Putamen (tissue), 1 donor: ENCODE measurements at regions not wholly inside any gene's neighbourhood (a gene's known extent, or its start where the extent isn't known, plus 50 kb on each side); places are given as distances from the start of the nearest gene placed in this dataset.
A peak's percentile ranks its signal among the peaks of the same experiment; 100 is the strongest.

Experiments
- DNase-seq: peaks from one replicate; pipeline ENCODE4 v3.0.0-alpha.2; 2016; ENCODE audit warnings: low spot score

DNA sequence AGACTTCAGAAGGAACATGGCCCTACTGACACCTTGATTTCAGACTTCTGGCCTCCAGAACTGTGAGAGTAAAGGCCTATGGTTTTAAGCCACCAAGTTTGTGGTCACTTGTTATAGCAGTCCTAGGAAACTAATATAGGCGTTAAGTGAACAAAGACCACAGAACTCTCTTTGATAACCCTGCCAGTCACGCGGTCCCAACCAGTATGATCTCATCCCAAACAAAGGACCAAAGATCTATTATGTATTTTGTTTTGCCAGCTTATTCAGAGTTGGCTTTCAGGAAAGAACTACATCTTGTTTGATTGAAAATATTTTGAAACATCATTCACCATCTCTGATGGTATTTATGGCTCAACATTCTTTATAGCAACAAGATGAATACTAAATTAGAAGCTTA, 294.4 kb upstream of the SLCO3A1 start:
- DNase-seq: peak; percentile 92

DNA sequence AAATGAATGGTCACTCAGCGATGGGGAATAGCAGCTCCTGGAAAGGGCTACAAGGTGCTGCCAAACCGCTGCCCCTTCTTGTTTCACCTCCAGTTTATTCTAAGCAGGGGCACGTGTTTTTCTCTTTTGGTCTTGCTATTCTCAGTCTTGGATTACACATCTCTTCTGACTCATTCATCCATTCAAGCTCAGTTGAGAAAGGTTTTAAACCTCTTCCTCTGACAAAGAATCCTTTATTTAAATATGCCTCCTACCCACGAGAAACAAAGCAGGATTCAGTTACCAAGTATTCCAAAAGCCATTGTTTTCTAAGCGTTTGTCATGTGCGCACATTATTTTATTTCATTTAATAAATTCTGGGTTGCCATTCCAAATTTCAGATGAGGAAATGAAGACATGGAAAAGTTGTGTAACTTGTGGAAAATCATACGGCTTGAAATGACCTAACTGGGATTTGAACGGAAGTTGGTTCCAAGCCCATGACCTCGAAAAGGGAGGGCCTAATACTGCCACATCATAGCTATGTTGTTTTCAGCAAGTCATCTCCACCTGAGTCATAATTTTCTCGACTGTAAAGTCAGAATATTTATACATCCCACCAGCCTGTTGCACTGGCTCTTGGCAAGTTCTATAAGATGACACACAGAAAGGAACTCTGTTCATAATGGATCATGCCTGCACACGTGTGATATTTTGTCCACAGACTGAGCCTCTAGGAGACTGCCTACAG, 292.0 kb upstream of the SLCO3A1 start:
- peak; percentile 80 for DNase-seq

DNA sequence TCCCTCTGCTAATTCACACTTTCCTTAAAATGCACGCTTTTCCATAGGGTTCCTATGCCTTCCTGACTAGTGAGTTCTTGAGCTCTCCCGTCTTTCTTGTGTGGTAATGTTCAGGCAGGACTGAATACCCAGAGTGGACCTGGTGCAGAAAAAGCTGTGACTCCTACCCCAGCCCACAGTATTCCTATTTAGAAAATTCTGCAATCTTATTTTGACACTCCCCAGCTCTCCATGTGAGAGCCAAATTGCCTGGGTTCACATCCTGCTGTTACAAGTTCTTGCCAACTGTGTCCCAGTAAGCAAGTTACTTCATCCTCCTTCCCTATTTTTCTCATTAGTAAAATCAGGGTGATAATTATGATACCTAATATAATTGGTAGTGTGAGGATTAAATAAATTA, 290.8 kb upstream of the SLCO3A1 start:
- no peak for DNase-seq

DNA sequence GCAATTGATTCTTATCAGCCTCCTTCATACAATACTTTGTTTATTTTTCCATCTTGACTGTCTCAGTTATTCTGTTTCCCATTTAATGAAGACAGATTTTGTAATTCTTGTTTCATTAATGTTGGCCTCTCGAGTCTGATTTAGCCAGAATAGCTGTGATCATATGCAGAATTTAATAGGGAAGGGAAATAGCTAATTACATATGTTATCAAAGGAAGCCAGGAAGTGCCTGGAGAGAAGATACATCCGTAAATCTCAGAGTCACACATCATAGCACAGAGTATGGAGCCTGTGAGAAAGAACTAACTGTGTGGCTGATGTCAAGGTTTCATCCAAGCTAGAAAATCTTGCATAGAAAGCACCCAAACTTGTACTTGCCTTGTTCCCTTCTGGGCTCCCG, 288.9 kb upstream of the SLCO3A1 start:
- DNase-seq: no peak

DNA sequence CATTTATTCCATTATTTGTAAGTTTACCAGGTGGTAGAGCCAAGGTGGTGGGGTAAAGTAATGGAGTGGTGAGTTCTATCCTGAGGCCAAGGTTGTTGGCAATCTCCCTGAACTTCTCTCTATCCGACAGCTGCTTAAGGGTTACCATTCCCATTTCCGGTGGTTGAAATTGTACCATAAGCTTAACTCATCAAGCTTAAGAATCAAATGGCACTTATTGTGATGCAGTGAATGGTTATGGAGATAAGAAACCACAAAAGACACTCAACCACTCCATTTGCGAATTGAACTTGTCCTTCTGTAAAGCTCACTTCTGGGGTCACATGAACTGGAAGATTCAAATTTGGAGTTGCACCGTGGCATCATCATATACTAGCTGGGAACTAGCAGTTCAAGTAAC, 287.4 kb upstream of the SLCO3A1 start:
- no peak for DNase-seq

DNA sequence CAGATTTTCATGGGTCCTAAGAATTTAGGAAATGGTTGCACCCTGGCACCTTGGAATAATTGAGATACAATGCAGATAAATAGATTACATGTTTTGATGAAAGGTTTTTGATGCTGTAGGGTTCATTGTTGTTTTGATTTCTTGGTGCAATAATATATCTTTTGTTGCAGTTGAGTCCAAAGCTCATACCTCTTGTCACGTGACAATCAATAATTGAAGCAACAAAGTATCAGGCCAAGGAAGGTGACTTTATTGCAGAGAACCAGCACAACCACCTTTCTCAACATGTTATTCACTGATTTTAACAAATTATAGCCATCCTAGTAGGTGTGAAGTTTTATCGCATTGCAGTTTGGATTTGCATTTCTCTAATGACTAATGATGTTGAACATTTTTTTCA, 285.5 kb upstream of the SLCO3A1 start:
- no peak for DNase-seq

DNA sequence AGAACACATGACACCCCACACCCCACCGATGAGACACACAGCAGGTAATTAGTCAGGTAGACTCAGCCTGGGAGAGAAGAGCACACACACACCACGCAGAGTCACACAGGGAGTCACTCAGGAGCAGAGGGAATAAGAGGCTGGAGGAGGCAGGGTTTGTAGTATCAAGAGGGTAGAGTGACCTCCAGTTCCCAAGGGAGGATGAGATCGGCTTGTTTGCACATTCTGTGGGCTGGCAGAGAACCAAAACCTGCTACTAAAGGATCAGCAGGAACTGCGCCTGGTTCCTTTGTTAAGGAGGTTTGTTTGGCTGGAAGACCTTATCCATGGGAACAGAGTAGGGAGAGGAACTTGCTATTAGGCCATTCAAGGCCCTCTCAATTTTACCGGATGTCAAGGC, 281.4 kb upstream of the SLCO3A1 start:
- no peak for DNase-seq

DNA sequence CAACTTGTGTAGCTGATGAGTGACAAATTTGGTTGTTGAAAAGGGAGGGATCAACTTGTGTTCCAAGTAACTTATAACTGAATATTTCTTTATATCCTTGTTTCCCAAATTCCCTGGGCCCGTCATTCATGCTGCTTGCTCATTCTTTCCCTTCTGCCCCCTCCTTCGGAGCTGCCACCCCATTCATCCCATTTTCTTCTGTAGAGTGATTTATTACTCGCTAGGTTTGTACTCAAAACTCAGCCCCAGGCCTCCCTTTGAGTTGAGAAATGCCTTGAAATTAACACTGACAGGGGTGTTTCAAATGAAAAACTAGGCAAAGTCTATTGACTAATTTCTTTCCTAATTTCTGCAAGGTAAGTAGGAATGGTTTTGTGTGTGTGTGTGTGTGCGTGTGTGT, 277.4 kb upstream of the SLCO3A1 start:
- DNase-seq: no peak

DNA sequence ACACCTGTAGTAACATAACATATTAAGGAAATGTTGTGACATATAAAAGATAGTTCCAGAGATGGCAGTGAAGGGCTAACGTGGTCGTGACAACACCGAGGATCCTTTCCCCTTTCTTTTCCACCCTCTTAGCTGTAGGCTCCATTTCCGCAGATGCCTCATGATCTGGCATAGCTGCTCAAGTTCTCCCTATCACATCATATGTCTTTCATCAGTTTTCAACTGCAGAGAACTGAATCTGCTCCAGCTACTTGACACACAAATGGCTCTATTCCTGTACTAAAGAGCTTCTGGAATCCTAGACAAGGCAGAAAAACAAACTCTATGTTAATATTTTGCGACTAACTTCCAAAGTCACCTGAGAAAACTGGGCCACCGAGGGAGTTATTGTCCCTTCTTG, 275.0 kb upstream of the SLCO3A1 start:
- DNase-seq: no peak

DNA sequence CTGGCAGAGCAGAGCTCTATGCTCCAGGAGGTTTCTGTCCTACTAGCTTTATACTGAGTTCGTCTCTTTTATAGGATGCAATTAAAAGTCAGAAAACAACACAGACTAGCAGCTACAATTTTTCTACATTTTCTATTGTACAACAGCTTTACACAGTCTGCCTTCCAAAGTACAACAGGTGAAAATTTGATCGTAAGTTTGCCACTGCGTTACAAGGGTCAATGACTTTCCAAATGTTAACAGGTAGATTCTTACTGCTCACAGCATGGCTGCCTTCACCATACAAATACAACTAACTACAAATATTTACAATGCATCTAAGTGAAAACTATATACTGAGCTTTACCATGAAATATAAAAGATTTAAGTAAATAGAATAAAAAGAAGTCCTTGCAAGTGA, 268.6 kb upstream of the SLCO3A1 start:
- no peak for DNase-seq

DNA sequence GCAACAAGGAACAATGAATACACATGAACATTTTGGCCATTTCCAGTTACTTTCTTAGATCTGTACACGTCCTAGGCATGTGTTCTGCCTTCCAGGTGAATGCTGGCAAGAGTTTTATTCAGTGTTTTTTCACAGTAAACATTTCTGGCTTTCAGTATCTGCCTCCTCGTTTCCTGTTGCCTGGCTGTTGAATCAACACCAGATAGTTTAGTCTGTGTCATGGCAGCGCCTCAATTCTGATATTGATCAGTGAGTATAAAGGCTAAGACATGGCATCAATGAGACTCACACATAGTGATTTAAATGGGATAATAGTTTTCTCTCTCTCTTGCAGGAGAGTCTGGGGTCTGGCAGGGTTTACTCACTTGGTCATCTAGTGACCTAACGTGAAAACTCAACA, 266.9 kb upstream of the SLCO3A1 start:
- no peak for DNase-seq

DNA sequence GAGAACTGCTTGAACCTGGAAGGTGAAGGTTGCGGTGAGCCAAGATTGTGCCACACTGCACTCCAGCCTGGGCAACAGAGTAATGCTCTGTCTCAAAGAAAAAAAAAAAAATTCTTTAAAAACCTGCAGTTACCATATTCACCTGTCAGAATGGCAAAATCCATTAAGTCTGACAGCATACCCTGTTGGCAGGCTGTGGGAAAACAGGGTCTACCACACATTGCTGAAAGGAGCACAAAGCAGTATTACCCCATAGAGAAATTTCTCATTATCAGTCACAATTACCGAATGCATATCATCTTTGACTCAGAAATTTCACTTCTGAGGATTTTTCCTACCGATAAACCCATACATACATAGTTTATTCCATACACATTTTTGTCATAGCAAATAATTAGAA, 264.1 kb upstream of the SLCO3A1 start:
- DNase-seq: no peak

DNA sequence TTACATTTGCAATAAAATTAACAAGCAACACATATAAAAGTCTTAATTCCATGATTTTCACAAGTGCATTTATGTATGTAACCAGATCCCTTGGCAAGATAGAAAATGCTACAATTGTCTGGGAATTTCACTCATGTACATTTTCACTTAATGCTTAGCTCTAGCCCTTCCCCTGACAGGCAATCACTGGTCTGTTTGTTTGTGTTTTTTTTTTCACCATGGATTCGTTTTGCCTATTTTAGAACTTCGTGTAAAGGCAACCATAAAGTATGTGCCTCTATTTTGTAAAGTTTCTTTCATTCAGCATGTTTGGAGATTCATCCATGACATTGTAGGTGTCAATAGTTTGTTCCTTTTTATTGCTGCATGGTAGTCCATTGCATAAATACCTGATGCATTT, 260.9 kb upstream of the SLCO3A1 start:
- DNase-seq: no peak

DNA sequence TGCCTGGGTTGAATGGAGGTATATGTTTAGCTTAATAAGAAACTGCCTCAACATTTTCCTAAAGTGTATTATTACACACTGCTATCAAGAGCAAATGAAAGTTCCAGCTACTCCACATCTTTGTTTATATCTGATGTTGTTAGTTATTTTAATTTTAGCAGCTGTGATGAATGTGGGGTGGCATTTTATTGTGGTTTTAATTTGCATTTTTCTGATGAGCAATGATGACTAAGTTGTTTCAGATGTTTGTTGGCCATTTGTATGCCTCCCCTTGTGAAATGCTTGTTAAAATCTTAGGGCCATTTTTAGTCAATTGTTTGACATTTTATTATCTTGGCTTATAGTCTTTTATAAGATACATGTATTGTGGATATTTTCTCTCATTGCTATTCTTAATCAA, 260.4 kb upstream of the SLCO3A1 start:
- DNase-seq: no peak

DNA sequence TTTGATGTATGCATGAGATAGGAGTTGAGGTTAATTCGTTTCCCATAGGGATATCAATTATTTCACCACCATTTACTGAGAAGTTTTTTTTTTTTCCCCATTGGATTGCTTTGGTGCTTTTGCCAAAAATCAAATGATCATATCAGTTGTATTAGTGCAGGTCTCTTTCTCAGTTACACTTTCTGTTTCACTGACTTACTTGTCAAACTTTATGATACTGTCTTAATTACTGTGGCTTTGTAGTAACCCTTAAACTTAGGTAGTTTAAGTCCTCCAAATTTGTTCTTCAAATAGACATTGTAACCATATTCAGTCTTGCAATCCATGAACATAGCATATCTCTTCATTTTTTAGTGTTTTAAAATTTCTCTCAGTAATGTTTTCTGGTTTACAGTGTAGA, 259.9 kb upstream of the SLCO3A1 start:
- no peak for DNase-seq

DNA sequence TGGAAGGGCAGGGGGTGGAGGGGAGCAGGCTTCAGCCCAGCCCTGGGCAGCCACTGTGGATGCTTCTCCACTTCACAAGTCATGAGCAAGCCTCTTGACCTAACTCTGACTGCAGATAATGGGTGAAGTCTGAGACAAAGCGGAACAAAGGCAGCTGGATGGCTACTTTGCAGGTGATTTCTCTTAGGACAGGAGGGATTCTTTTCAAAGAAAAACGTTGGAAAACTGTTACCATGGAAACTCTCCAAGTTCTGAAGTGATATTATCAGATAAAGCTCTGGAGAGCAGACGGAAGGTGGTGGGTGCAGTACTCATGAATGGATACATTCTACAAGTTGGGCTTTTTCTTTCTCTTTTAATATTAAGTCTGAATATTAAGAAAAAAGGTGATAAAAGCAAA, 254.2 kb upstream of the SLCO3A1 start:
- DNase-seq: no peak

DNA sequence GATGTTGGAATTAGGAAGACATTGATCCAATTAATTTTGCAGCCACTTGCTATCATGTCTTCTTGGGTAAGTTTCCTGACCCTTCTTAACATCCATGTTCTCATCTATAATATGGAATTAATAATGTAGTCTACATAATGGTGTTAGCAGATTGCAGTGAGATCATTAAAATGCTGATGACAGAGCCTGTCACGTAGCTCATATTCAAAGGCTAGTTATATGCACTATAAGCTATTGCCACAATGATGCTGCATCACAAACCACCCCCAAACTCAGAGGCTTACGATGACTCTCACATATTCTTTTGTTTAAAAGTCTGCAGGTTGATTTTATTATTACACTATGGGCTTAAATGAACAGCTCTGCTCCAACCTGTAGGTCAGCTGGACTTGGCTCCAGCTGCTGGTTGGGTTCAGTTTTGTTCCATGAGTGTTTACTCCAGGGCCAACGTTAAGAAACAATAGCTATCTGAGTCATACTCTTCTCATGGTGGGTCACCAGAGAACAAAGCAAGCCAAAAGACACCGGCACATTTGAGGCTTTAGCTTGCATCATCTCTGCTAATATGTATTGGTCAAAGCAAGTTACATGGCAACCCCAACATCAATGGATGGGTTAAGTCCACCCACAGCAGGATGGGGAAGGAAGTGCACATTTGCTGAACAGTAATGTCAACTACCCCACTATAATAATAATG, 250.0 kb upstream of the SLCO3A1 start:
- no peak for DNase-seq

DNA sequence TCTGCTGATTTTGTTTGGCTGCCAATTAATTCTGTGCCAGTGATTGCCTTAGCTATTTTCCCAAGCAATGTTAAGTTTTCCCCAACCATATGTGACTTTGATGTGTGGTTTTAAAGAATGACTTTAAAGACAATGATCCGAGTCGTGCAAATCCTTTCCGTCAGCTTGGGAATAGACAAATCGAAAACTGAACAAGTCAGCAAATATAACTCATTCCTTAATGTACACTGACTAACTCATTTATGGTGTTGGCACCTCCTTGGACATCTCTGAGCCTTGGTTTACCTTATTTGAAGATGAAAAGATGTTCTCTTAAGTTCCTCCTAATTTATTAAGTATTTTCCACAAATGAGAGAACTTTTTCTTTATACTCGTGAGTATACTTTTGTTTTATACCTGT, 249.4 kb upstream of the SLCO3A1 start:
- no peak for DNase-seq

DNA sequence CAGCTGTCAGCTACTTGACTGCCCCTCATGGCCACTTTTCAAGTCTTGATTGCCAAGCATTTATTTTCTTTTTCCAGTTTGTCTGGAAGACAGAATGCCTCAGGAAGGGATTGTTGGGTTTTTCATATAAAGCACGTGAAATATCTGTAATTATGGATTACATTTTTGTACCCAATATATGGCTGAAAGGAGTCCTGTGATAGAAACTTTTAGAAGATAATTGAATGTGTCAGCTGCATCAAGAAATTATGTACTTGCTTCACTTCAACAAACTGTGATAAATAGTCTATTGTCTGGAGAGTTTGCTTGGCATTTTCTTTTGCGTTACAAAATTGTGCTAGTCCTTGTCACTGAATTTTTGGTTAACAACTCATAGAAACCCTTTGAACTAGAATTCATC, 247.9 kb upstream of the SLCO3A1 start:
- no peak for DNase-seq

DNA sequence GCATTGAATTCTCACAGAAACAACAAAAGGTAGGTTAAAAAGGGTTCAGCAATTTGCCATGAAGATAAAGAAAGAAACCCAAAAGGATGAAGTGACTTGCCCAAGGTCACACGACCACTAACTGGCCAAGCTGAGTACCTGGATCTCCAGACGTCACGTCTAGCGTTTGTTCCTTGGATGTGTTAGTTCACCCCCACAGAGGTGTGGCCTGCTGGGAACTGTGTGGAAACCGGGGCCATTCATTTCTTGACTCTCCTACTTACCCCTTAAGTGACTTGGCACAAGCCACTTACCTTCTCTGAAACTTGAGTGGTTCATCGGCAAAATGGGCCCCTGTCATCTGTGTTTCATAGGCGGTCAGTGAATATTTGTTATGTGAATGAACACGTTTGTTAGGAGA, 244.3 kb upstream of the SLCO3A1 start:
- DNase-seq: no peak

DNA sequence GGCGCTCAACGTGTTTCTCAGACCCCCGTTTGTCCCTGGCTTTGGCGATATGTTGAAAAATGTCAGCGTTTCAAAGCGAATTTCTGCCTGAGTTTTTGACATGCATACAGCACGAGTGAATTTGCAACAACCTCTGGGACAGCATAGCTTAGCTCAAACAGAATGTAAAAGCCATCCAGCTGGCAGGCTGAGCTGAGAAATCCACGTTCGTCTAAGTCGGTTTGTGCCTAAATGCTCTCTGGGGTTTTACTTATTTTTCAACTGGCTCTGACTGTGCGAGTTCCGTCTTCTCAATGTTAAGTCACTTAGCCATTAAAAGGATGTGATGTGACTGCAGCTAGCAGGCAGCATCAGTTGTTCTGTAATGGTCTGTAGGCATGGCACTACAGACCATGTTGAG, 243.5 kb upstream of the SLCO3A1 start:
- DNase-seq: no peak

DNA sequence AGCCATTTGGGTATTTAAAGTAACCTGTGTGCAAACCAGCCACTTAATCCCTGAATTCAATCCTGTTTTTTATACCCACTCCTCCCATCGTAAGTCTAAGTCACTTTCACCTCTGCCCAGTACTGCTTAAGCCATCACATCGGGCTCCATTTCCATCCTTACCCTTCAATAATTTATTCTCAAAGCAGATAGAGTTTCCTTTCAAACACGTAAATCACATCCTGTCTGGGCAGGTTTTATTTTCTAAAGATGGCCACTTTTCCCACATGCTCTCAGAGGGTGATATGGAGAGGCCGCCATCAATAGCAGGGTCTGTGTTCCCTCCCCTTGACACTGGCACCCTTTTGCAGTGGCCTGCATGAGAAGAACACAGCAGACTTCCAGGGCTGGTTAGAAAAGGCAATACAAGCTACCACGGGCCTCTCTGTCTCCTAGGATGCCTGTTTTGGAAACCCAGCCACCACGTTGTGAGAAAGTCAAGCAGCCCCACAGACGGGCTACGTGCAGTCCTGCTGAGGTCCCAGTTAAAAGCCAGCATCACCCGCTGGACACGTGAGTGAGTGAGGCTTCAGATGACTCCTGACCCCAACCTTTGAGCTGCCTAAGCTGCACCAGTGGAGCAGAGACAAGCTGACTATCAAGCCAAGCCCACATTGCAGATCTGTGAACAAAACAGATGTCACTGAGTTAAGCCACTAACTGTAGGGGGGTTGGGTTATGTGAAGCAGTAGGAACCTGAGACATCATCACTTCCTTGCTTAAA, 241.8 kb upstream of the SLCO3A1 start:
- no peak for DNase-seq

DNA sequence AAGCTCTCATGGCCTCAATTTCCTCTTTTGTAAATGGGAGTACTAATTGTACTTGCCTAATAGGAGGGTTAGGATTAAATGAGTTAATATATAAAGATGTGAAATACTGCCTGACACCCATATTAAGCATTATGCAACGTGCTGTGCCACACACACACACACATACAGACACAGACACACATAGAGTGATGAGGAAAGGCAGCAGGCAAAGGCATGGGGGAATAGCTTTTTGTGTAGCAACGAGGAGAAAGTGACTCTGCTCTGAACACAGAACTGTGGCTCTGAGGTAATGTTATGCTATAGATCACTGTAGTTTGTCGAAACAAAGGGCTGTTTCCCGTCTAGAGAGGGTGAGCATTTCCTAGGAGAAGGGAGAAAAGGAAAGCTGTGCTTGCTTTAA, 233.3 kb upstream of the SLCO3A1 start:
- no peak for DNase-seq
